ENCODE measurements at regions not wholly inside any gene's neighbourhood (a gene's known extent, or its start where the extent isn't known, plus 50 kb on each side); places are given as distances from the start of the nearest gene placed in this dataset.

DNA sequence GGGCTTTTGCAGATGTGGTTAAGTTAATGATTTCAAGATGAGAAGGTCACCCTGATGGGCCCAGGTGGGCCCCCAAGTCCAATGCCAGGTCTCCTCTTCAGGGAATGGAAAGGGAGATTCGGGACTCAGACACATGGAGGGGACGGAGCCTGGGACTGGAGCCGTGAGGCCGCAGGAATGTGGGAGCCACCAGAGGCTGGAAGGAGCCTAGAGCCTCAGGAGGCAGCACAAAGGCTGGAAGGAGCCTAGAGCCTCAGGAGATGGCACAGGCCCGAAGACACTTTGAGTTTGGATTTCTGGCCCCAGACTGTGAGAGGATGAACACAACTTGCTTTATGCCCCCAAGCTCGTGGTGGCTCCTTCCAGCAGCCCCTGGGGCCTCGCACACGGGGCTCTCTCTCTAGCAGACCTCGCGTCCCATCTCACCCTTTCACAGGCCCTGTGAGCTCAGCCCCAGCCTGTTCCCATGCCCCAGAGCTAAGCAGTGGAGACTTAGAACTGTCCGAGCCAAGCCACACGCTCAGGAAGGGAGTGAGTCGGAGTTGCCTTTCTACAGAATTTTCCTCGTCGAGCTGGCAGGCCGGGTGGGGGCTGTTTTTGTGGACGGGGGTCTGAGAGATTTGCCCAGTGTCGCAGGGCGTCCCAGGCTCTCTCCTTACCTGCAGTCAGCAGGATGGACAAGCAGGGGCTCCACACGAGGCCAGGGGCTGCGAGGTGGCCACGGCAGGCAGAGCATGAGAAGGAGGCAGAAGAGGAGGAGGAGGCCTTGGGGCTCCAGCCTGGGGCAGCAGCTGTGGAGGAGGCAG, 937.6 kb downstream of the BRD1 start:
- Mint-ChIP-seq H3K27me3 (ENCODE audit: low read depth) (peaks cover 23% of the 10 kb centered on the region), H3K9me3 (no peaks in the 10 kb centered on the region)

DNA sequence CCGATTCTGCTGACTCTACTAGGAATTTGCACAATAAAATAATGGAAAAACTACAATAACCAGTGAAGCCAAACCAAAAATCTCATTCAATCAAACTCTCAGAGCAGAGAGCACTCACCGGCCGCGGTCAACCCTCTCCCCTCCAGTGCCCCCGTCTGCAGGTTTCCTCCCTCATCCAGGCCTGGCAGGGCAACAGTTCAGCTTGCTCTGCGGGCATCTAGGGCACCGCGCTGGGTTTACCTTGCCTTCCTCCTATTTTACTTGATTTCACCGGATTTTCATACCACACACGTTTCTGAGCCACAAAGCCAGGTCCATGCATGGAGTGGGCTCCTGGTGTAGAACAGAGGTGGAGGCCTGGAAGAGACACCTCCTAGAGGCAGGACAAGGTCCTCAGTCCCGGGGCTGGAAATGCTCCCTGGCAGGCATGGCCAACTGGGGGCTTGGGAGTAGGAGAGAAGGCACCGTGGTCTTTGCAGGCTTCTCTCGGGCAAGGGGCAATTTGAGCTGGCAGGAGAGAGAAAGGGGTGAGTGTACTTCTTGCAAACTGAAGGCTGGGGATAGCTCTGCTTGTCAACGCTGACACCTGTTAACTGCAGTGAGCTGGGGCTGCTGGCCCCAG, 938.4 kb downstream of the BRD1 start:
- H3K9me3 Mint-ChIP-seq, result no peaks in the 10 kb centered on the region
- H3K27me3 Mint-ChIP-seq (ENCODE audit: low read depth), result peaks cover 25% of the 10 kb centered on the region
- H3K36me3 Mint-ChIP-seq (ENCODE audit: low read depth), result no peaks in the 10 kb centered on the region
- H3K4me3 Mint-ChIP-seq, result no peak overlapping the region
- H3K4me1 Mint-ChIP-seq, result no peaks in the 10 kb centered on the region
- TF ChIP-seq, protein P1, sequence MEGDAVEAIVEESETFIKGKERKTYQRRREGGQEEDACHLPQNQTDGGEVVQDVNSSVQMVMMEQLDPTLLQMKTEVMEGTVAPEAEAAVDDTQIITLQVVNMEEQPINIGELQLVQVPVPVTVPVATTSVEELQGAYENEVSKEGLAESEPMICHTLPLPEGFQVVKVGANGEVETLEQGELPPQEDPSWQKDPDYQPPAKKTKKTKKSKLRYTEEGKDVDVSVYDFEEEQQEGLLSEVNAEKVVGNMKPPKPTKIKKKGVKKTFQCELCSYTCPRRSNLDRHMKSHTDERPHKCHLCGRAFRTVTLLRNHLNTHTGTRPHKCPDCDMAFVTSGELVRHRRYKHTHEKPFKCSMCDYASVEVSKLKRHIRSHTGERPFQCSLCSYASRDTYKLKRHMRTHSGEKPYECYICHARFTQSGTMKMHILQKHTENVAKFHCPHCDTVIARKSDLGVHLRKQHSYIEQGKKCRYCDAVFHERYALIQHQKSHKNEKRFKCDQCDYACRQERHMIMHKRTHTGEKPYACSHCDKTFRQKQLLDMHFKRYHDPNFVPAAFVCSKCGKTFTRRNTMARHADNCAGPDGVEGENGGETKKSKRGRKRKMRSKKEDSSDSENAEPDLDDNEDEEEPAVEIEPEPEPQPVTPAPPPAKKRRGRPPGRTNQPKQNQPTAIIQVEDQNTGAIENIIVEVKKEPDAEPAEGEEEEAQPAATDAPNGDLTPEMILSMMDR (IDR thresholded peaks at IDR 0.05; ENCODE audit: unreplicated experiment in 3 of 3), result no peak
- no peak overlapping the region for H3K27ac Mint-ChIP-seq

More for the DNA sequence above, 937.6 kb downstream of the BRD1 start:
- H3K27ac Mint-ChIP-seq, result no peak overlapping the region
- no peak overlapping the region for H3K4me3 Mint-ChIP-seq
- H3K36me3 Mint-ChIP-seq (ENCODE audit: low read depth), result no peaks in the 10 kb centered on the region
- no peaks in the 10 kb centered on the region for H3K4me1 Mint-ChIP-seq
- TF ChIP-seq, protein P1 (IDR thresholded peaks at IDR 0.05; ENCODE audit: unreplicated experiment in 3 of 3), result no peak

DNA sequence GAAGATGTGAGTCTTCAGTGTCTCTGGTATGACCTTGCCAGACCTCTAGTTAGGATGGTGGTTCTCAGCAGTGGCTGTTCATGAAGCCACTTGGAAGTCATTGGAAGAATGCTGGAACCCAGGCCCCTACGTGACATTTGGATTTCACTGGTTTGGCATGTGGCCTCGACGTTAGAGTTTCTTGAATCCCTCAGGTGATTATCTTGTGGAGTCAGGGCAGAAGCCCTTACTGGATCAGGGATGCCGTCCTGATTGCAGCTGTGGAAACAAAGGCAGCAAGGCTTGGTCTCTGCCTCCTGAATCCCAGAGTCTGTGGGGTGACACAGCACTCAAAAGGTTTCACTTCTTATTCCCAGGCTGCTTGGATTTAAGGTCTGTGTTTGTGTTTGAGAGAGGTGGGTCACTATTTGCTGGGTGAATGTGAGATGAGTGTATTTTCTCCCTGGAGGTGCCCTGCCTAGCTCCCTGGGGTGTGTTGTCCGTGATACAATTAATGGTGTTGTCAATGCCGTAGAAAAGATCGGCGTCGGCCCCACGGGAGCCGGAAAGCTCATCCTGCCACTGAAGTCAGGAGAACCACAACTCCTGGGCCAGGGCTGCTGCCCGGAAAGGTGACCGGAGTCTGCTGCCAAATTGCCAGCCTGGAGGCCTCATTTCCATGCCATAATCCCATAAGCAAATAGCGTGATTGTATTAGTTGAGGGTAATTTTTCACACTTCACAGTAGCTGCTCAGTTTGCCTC, 939.0 kb downstream of the BRD1 start:
- TF ChIP-seq, protein P1 (IDR thresholded peaks at IDR 0.05; ENCODE audit: unreplicated experiment in 3 of 3), result no peak
- Mint-ChIP-seq H3K9me3 (no peaks in the 10 kb centered on the region), H3K27me3 (ENCODE audit: low read depth) (peaks cover 31% of the 10 kb centered on the region), H3K36me3 (ENCODE audit: low read depth) (no peaks in the 10 kb centered on the region), H3K4me1 (no peaks in the 10 kb centered on the region), H3K27ac (no peak overlapping the region), H3K4me3 (no peak overlapping the region)

DNA sequence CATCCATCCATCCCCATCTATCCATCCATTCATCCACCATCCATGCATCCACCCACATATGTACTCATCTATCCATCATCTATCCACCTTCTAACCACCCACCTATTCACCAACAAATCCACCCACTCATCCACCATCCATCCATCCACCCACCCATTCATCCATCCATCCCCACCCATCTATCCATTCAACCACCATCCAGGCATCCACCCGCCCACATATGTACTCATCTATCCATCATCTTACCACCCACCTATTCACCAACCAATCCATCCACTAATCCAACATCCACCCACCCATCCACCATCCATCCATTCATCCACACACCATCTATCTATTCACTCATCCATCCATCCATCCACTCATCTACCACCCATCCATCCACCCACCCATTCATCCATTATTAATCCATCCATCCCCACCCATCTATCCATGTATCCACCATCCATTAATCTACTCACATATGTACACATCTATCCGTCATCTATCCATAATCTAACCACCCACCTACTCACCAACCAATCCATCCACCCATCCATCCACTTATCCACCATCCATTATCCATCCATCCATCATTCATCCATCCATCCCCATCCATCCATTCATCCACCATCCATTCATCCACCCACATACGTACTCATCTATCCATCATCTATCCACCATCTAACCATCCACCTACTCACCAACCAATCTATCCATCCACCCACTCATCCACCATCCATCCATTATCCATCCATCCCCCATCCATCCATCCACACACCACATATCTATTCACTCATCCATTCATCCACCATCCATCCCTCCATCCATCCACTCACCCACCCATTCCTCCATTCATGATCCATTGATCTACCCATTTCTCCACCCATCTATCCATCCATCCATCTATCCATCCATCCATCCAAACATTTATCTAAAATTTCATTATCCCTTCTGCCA, 940.0 kb downstream of the BRD1 start:
- Mint-ChIP-seq H3K27ac (no peak overlapping the region), H3K4me3 (no peak overlapping the region), H3K4me1 (no peaks in the 10 kb centered on the region), H3K27me3 (ENCODE audit: low read depth) (peaks cover 27% of the 10 kb centered on the region), H3K36me3 (ENCODE audit: low read depth) (no peaks in the 10 kb centered on the region), H3K9me3 (no peaks in the 10 kb centered on the region)
- TF ChIP-seq, protein P1 (IDR thresholded peaks at IDR 0.05; ENCODE audit: unreplicated experiment in 3 of 3), result no peak

DNA sequence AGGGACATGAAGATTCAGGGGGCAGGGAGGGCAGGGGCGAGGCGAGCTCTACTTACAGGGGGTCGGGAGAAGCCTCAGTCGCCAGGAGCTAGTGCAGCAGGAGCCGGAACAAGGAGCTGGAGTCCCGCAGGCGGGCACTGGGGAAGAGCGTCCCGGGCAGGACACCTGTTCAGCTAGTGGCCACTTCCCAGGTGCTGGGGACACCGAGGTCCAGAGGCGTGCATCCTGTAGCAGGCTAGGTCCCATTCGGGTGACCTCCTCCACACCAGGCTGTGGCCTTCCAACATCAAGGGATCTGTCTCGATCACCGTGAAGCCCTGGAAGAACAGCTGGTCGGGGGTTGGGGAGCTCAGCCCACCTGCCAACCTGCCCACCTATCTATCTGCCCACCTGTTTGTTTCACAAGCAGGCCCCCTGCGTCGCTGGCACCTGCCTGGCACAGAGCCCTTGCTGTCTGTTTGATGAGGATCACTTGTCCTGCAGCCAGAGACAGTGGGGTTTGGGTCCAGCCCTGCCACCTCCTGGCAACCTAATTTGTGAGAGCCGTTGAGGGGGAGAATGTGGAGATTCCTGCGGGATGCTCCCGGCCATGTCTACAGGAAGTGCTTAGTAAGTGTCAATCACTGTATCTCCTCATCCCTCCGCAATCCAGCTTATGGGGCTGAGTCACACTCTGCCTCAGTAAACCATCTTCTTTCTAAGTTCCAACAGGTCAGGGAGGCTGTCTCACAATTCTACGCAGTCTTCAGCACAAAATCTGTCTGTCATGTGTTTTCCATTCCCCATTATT, 940.9 kb downstream of the BRD1 start:
- H3K9me3 Mint-ChIP-seq, result no peaks in the 10 kb centered on the region
- H3K27me3 Mint-ChIP-seq (ENCODE audit: low read depth), result peaks cover 27% of the 10 kb centered on the region
- no peak overlapping the region for H3K4me3 Mint-ChIP-seq
- no peaks in the 10 kb centered on the region for H3K4me1 Mint-ChIP-seq
- TF ChIP-seq, protein P1 (IDR thresholded peaks at IDR 0.05; ENCODE audit: unreplicated experiment in 3 of 3), result no peak
- H3K27ac Mint-ChIP-seq, result no peak overlapping the region
- H3K36me3 Mint-ChIP-seq (ENCODE audit: low read depth), result no peaks in the 10 kb centered on the region

Data from nephron (organoid).